Ovary (tissue), 7 donors: ENCODE measurements at regions not wholly inside any gene's neighbourhood (a gene's known extent, or its start where the extent isn't known, plus 50 kb on each side); places are given as distances from the start of the nearest gene placed in this dataset.

ENCODE experiments used
- DNase-seq, 5 donors: peaks; one replicate each; pipeline ENCODE4 v3.0.0-alpha.2; 2019 to 2020
- H3K27ac ChIP-seq, 2 donors: fragments of 200-600 bp; one replicate each; pipeline versions ENCODE4 v1.5.1 to v1.8.0; 2019 to 2022
- H3K27me3 ChIP-seq: fragments of 200-600 bp; one replicate; pipeline ENCODE4 v1.8.0; 2022
- H3K36me3 ChIP-seq: fragments of 200-600 bp; sonication (generic); one replicate; pipeline ENCODE4 v1.5.1; 2019
- H3K4me1 ChIP-seq: one replicate; pipeline ENCODE4 v1.8.1; 2013; ENCODE audit warnings: mild to moderate bottlenecking, moderate library complexity; ENCODE audit not compliant: insufficient read depth
- H3K4me3 ChIP-seq: fragments of 200-600 bp; sonication (generic); one replicate; pipeline ENCODE4 v1.5.1; 2017
- H3K9me3 ChIP-seq, 2 donors: fragments of 200-600 bp in 1 of 2; sonication (generic) in 1 of 2; one replicate each; pipeline versions ENCODE4 v1.5.1 to v1.8.1; 2013 to 2019; ENCODE audit warnings: mild to moderate bottlenecking in 1 of 2, moderate library complexity in 1 of 2
- EP300 ChIP-seq: sonication (generic); formaldehyde crosslinking; IDR thresholded peaks from one replicate; pipeline ENCODE4 v1.6.1; 2017; ENCODE audit warnings: antibody characterized with exemption
- POLR2A ChIP-seq: fragments of 450-650 bp; IDR thresholded peaks from one replicate; pipeline ENCODE4 v1.6.1; 2017; ENCODE audit warnings: antibody characterized with exemption, mild to moderate bottlenecking, moderate library complexity
- WGBS, 3 donors: extraction: QIAGEN DNeasy Blood & Tissue Kit in 1 of 3; methylation state at CpG; one replicate each; pipeline versions ENCODE4 v1.1.5 to v1.1.7; 2013 to 2017; 5-methylcytosine and 5-hydroxymethylcytosine counted together
- intact Hi-C, 4 donors: fragments of 100-400 bp; cut with DNase I; formaldehyde crosslinking; loops; one replicate each; pipeline versions ENCODE4 v1.11.0 to v1.15.1; 2022 to 2023
- TF ChIP-seq, protein P1 (sequence below), 3 donors: fragments of 450-650 bp in 2 of 3; fragments of 200-600 bp in 1 of 3; IDR thresholded peaks; one replicate each; pipeline versions ENCODE4 v1.5.1 to v1.8.0; 2016 to 2022; ENCODE audit warnings: antibody characterized with exemption in 3 of 3, mild to moderate bottlenecking in 1 of 3
- donor health status: DM: no; HTN: no; CAD: no; lungs with moderate emphysema.
- donor health status: DM: no; HTN: no; CAD: no.
- donor health status: Bipolar disorder and iron deficiency.
- donor health status: DM: no; HTN: no; CAD: no.
- donor health status: DM: yes; HTN: yes; CAD: no.

DNA sequence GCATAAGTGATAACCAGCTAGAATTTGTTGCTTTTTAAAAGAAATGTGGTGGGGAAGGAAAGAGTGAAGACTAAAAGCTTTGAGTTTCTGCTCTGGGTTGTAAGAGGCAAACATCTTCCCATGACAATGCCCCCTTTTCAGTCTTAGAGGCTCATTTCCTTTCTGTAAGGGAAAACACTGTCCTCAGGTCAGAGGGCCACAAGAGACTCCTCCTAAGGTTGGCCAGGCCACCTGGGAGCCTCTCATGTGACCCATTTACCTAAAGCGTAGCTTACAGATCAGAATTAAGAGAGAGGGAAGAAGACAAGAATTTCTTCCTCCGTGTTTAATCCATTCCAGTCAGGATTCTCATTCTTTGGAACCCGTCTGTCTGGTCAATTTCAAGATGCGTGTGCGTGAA is 220.4 kb upstream of the HEY2 start:
- WGBS, 3 donors, result 65 to 84% (median 71%) methylated on average over 5 of the region's 5 CpGs
- intact Hi-C loops, result no loop called here
- TF ChIP-seq, protein P1, sequence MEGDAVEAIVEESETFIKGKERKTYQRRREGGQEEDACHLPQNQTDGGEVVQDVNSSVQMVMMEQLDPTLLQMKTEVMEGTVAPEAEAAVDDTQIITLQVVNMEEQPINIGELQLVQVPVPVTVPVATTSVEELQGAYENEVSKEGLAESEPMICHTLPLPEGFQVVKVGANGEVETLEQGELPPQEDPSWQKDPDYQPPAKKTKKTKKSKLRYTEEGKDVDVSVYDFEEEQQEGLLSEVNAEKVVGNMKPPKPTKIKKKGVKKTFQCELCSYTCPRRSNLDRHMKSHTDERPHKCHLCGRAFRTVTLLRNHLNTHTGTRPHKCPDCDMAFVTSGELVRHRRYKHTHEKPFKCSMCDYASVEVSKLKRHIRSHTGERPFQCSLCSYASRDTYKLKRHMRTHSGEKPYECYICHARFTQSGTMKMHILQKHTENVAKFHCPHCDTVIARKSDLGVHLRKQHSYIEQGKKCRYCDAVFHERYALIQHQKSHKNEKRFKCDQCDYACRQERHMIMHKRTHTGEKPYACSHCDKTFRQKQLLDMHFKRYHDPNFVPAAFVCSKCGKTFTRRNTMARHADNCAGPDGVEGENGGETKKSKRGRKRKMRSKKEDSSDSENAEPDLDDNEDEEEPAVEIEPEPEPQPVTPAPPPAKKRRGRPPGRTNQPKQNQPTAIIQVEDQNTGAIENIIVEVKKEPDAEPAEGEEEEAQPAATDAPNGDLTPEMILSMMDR (IDR thresholded peaks at IDR 0.05), result no peak
- TF ChIP-seq EP300 (no peak), POLR2A (no peak)

GRCh38 chr6:125533710-125534397 is 215.6 kb upstream of the HEY2 start:
- peaks cover 2% of the 10 kb centered on the region for H3K4me1 ChIP-seq
- no peak for DNase-seq
- no peak overlapping the region for H3K4me3 ChIP-seq
- no peaks in the 10 kb centered on the region for H3K9me3 ChIP-seq
- no peaks in the 10 kb centered on the region for H3K36me3 ChIP-seq
- intact Hi-C loops, result no loop called here
- no peaks in the 10 kb centered on the region for H3K27me3 ChIP-seq
- 32 to 37% (median 33%) methylated on average over 28 of the region's 28 CpGs for WGBS, 3 donors
- TF ChIP-seq EP300, result no peak
- no peak for TF ChIP-seq POLR2A
- TF ChIP-seq, protein P1 (IDR thresholded peaks at IDR 0.05), result no peak
- no peak overlapping the region for H3K27ac ChIP-seq

More for the DNA sequence above, 220.4 kb upstream of the HEY2 start:
- Histone ChIP-seq H3K9me3 (no peaks in the 10 kb centered on the region), H3K27me3 (no peaks in the 10 kb centered on the region), H3K36me3 (no peaks in the 10 kb centered on the region), H3K4me3 (no peak overlapping the region), H3K4me1 (peaks cover 5% of the 10 kb centered on the region), H3K27ac (no peak overlapping the region)
- DNase-seq, result no peak

DNA sequence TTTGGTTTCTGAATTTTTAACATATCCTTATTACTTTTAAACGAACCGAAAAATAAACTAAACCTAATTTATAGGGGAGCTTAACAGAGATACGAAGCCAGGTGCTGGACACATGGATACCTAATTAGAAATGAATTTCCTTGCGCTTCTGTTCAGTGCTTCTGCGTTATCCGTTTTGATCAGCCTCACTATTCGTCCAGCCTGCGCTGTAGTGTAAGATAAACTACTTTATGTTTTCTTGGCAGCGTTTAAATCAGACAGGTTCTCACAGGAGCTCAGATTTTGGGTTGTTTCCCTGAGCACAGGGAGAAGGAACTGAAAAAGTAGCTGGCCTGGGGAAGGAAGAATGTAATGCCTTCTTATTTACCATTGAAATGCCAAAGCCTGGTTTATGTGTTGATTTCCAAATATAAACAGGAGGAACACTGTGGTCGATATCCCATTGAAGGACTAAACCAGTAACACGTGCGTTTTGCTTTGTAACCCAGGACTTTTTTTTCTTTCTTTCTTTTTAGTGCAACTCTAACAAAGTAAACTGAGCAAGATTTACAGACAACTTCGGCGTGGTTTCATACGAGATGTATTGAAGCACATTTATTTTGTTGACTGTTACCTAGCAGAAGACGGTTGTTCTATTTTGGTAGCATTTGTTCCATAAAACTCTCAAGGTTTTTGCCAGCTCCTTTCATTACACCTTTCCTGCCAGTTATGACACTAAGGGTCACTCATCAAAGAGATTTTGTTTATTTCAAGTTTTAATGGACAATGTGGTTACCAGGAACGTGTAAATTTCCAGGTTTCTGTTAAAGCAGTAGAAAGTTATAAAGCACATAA is 214.8 kb upstream of the HEY2 start:
- intact Hi-C loops, result no loop called here
- TF ChIP-seq EP300, result no peak
- TF ChIP-seq, protein P1 (IDR thresholded peaks at IDR 0.05), result no peak
- no peak for TF ChIP-seq POLR2A
- Histone ChIP-seq H3K36me3 (no peaks in the 10 kb centered on the region), H3K9me3 (no peaks in the 10 kb centered on the region), H3K27ac (no peak overlapping the region), H3K4me3 (no peak overlapping the region), H3K4me1 (peaks cover 2% of the 10 kb centered on the region), H3K27me3 (no peaks in the 10 kb centered on the region)
- 27 to 35% (median 31%) methylated on average over 17 of the region's 17 CpGs for WGBS, 3 donors
- no peak for DNase-seq

- 95 to 97% (median 96%) methylated on average over 2 of the region's 2 CpGs for WGBS, 3 donors
- H3K4me3 ChIP-seq, result no peak overlapping the region
- no peaks in the 10 kb centered on the region for H3K27me3 ChIP-seq
- TF ChIP-seq POLR2A (no peak), EP300 (no peak)
- TF ChIP-seq, protein P1 (IDR thresholded peaks at IDR 0.05), result no peak
- H3K4me1 ChIP-seq, result peaks cover 2% of the 10 kb centered on the region
- no peaks in the 10 kb centered on the region for H3K36me3 ChIP-seq
- no peak for DNase-seq
- no peaks in the 10 kb centered on the region for H3K9me3 ChIP-seq
- intact Hi-C loops, result no loop called here
- no peak overlapping the region for H3K27ac ChIP-seq
Measured at GRCh38 chr6:125537090-125537489, 212.3 kb upstream of the HEY2 start.
